SK-N-SH (cell line): ENCODE measurements at regions not wholly inside any gene's neighbourhood (a gene's known extent, or its start where the extent isn't known, plus 50 kb on each side); places are given as distances from the start of the nearest gene placed in this dataset.
"Not testable (repeated sequence)": the region's sequence is repeated elsewhere in the genome, so short reads cannot be mapped to it uniquely, and the experiment has no call there.

Experiments
- CTCF ChIA-PET: fragments of 300-600, 350-600 bp; formaldehyde crosslinking; extraction: SDS; loops from one replicate; lab custom pipeline; 2021; lab: Yijun Ruan, JAX
- POLR2A ChIA-PET: fragments of 350-600 bp; sonication (Branson Sonifier 250); formaldehyde crosslinking; extraction: SDS; loops from one replicate; lab custom pipeline; 2020; ENCODE audit warnings: antibody characterized with exemption, inconsistent platforms; lab: Yijun Ruan, JAX
- DNase-seq: peaks from one replicate; pipeline ENCODE4 v3.0.0; 2012
- H2AFZ ChIP-seq: fragments of 200-600 bp; sonication (generic); 2 replicates; pipeline ENCODE4 v1.8.1; 2016; ENCODE audit warnings: antibody characterized with exemption, mild to moderate bottlenecking, low read depth
- H3F3A ChIP-seq: fragments of 200-600 bp; sonication (generic); replicated peaks from 2 replicates; pipeline ENCODE3; 2016; ENCODE audit warnings: antibody characterized with exemption, mild to moderate bottlenecking; ENCODE audit not compliant: insufficient read depth
- H3K27ac ChIP-seq, 2 experiments: fragments of 200-500 bp in 1 of 2; fragments of 200-600 bp in 1 of 2; sonication (Bioruptor generic) in 1 of 2; sonication (generic), shearing (Covaris generic) in 1 of 2; 2 replicates each; pipeline versions ENCODE4 v1.5.1 to v1.6.1; 2014 to 2016; ENCODE audit warnings: low read depth in 2 of 2, inconsistent platforms in 1 of 2, low read length in 1 of 2, mild to moderate bottlenecking in 1 of 2, mixed read lengths in 1 of 2
- H3K27me3 ChIP-seq: fragments of 200-600 bp; sonication (generic), shearing (Covaris generic); 2 replicates; pipeline ENCODE4 v1.6.1; 2016; ENCODE audit warnings: mixed run types; ENCODE audit not compliant: insufficient read depth
- H3K36me3 ChIP-seq, 2 experiments: fragments of 200-500 bp in 1 of 2; fragments of 200-600 bp in 1 of 2; sonication (Bioruptor generic) in 1 of 2; sonication (generic) in 1 of 2; replicated peaks in 1 of 2; 2 replicates each; pipeline versions ENCODE3 to v1.5.1; 2014 to 2016; ENCODE audit warnings: low read length in 1 of 2, mild to moderate bottlenecking in 1 of 2; ENCODE audit not compliant: insufficient read depth in 2 of 2, control insufficient read depth in 1 of 2
- H3K4me1 ChIP-seq, 2 experiments: fragments of 200-500 bp in 1 of 2; fragments of 200-600 bp in 1 of 2; sonication (Bioruptor generic) in 1 of 2; sonication (generic), shearing (Covaris generic) in 1 of 2; 2 replicates each; pipeline versions ENCODE4 v1.5.1 to v1.6.1; 2014 to 2016; ENCODE audit warnings: low read depth in 1 of 2, low read length in 1 of 2, mixed run types in 1 of 2; ENCODE audit not compliant: insufficient read depth in 2 of 2, control insufficient read depth in 1 of 2
- H3K4me2 ChIP-seq: fragments of 200-600 bp; sonication (generic), shearing (Covaris generic); 2 replicates; pipeline ENCODE4 v1.6.1; 2017; ENCODE audit warnings: mixed run types
- H3K4me3 ChIP-seq, 2 experiments: fragments of 200-500 bp in 1 of 2; fragments of 200-600 bp in 1 of 2; sonication (Bioruptor generic) in 1 of 2; sonication (generic), shearing (Covaris generic) in 1 of 2; 2 replicates each; pipeline versions ENCODE4 v1.5.1 to v1.8.1; 2014 to 2016; ENCODE audit warnings: low read depth in 2 of 2, inconsistent platforms in 1 of 2, low read length in 1 of 2, mild to moderate bottlenecking in 1 of 2, mixed read lengths in 1 of 2, moderate library complexity in 1 of 2
- H3K79me2 ChIP-seq: fragments of 200-600 bp; sonication (generic); 2 replicates; pipeline ENCODE4 v1.8.1; 2017; ENCODE audit warnings: mild to moderate bottlenecking; ENCODE audit not compliant: insufficient read depth
- H3K9ac ChIP-seq: fragments of 200-600 bp; sonication (generic); 2 replicates; pipeline ENCODE4 v1.6.1; 2017; ENCODE audit warnings: mixed run types
- H3K9me2 ChIP-seq: fragments of 200-600 bp; sonication (generic); 2 replicates; pipeline ENCODE4 v1.6.1; 2017; ENCODE audit warnings: mixed run types
- H3K9me3 ChIP-seq: fragments of 200-600 bp; sonication (generic); 2 replicates; pipeline ENCODE4 v1.6.1; 2017; ENCODE audit warnings: mixed run types, mild to moderate bottlenecking, moderate library complexity
- H4K20me1 ChIP-seq: fragments of 200-600 bp; sonication (generic); 2 replicates; pipeline ENCODE4 v1.6.1; 2017; ENCODE audit warnings: mild to moderate bottlenecking, mixed run types; ENCODE audit not compliant: insufficient read depth
- CHD2 ChIP-seq: fragments of 150-350 bp; IDR thresholded peaks from 2 replicates; pipeline ENCODE4 v1.6.1; 2018; ENCODE audit warnings: low read length; ENCODE audit not compliant: partially characterized antibody
- ELF1 ChIP-seq: IDR thresholded peaks from 2 replicates; pipeline ENCODE4 v1.4.0; 2012
- FOXJ3 ChIP-seq: sonication (generic); formaldehyde crosslinking; IDR thresholded peaks from 2 replicates; pipeline ENCODE4 v1.5.1; 2020; ENCODE audit warnings: mild to moderate bottlenecking, missing genetic modification reagents
- MEF2A ChIP-seq: IDR thresholded peaks from 2 replicates; pipeline ENCODE4 v1.4.0; 2012; ENCODE audit warnings: low read depth, borderline replicate concordance
- NFIC ChIP-seq: IDR thresholded peaks from 2 replicates; pipeline ENCODE4 v1.4.0; 2012; ENCODE audit warnings: borderline replicate concordance
- NRF1 ChIP-seq: IDR thresholded peaks from 2 replicates; pipeline ENCODE4 v1.6.1; 2012; ENCODE audit warnings: low read depth, mild to moderate bottlenecking, low read length
- RCOR1 ChIP-seq: fragments of 150-350 bp; IDR thresholded peaks from 2 replicates; pipeline ENCODE4 v1.6.1; 2017; ENCODE audit warnings: antibody characterized with exemption, low read length
- RXRA ChIP-seq: IDR thresholded peaks from 2 replicates; pipeline ENCODE4 v1.4.0; 2012; ENCODE audit warnings: low read depth, mild to moderate bottlenecking, borderline replicate concordance
- TAF1 ChIP-seq: IDR thresholded peaks from 2 replicates; pipeline ENCODE4 v1.6.1; 2012; ENCODE audit warnings: low read depth, mild to moderate bottlenecking, low read length, moderate library complexity, borderline replicate concordance
- TCF12 ChIP-seq: IDR thresholded peaks from 2 replicates; pipeline ENCODE4 v1.4.0; 2012
- YY1 ChIP-seq: IDR thresholded peaks from 2 replicates; pipeline ENCODE4 v1.4.0; 2012; ENCODE audit warnings: low read depth, mild to moderate bottlenecking
- WGBS: methylation state at CpG from one replicate; pipeline ENCODE4 v1.1.6; 2017; ENCODE audit warnings: low lambda C conversion rate; 5-methylcytosine and 5-hydroxymethylcytosine counted together
- TF ChIP-seq, protein P1 (sequence below): fragments of 150-350 bp; IDR thresholded peaks from 2 replicates; pipeline ENCODE4 v1.6.1; 2017; ENCODE audit warnings: antibody characterized with exemption, low read length, low read depth, borderline replicate concordance
- TF ChIP-seq, protein P2 (sequence below): IDR thresholded peaks from 2 replicates; pipeline ENCODE4 v1.6.1; 2012; ENCODE audit warnings: mild to moderate bottlenecking, low read depth, low read length, moderate library complexity
- TF ChIP-seq, protein P3 (sequence below): IDR thresholded peaks from 2 replicates; pipeline ENCODE4 v1.4.0; 2012; ENCODE audit warnings: low read depth, borderline replicate concordance

- CTCF ChIA-PET = no interaction called here
- Histone ChIP-seq H3K27ac (no peak overlapping the region), H4K20me1 (no peaks in the 10 kb centered on the region), H3K9ac (no peak overlapping the region), H3K4me2 (no peak overlapping the region), H3K27me3 (no peaks in the 10 kb centered on the region), H3K4me1 (no peaks in the 10 kb centered on the region), H2AFZ (no peak overlapping the region), H3K4me3 (no peak overlapping the region), H3K9me3 (peaks cover 7% of the 10 kb centered on the region), H3F3A (no peaks in the 10 kb centered on the region), H3K9me2 (no peaks in the 10 kb centered on the region), H3K36me3 (no peaks in the 10 kb centered on the region), H3K79me2 (no peaks in the 10 kb centered on the region)
- WGBS = 71% methylated on average over 2 of the region's 2 CpGs
- POLR2A ChIA-PET = no interaction called here
- TF ChIP-seq ELF1 = no peak
- no peak for TF ChIP-seq NFIC
- TF ChIP-seq NRF1 = no peak
- TF ChIP-seq, protein P1, sequence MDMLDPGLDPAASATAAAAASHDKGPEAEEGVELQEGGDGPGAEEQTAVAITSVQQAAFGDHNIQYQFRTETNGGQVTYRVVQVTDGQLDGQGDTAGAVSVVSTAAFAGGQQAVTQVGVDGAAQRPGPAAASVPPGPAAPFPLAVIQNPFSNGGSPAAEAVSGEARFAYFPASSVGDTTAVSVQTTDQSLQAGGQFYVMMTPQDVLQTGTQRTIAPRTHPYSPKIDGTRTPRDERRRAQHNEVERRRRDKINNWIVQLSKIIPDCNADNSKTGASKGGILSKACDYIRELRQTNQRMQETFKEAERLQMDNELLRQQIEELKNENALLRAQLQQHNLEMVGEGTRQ = no peak
- TF ChIP-seq RCOR1 = no peak
- no peak for TF ChIP-seq TAF1
- TF ChIP-seq, protein P2, sequence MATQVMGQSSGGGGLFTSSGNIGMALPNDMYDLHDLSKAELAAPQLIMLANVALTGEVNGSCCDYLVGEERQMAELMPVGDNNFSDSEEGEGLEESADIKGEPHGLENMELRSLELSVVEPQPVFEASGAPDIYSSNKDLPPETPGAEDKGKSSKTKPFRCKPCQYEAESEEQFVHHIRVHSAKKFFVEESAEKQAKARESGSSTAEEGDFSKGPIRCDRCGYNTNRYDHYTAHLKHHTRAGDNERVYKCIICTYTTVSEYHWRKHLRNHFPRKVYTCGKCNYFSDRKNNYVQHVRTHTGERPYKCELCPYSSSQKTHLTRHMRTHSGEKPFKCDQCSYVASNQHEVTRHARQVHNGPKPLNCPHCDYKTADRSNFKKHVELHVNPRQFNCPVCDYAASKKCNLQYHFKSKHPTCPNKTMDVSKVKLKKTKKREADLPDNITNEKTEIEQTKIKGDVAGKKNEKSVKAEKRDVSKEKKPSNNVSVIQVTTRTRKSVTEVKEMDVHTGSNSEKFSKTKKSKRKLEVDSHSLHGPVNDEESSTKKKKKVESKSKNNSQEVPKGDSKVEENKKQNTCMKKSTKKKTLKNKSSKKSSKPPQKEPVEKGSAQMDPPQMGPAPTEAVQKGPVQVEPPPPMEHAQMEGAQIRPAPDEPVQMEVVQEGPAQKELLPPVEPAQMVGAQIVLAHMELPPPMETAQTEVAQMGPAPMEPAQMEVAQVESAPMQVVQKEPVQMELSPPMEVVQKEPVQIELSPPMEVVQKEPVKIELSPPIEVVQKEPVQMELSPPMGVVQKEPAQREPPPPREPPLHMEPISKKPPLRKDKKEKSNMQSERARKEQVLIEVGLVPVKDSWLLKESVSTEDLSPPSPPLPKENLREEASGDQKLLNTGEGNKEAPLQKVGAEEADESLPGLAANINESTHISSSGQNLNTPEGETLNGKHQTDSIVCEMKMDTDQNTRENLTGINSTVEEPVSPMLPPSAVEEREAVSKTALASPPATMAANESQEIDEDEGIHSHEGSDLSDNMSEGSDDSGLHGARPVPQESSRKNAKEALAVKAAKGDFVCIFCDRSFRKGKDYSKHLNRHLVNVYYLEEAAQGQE = no peak
- no peak for TF ChIP-seq MEF2A
- no peak for DNase-seq
Observed at GRCh38 chr1:198959676-198960075, 320.8 kb downstream of the PTPRC start.

- H3K79me2 ChIP-seq, H4K20me1 ChIP-seq, H3K4me1 ChIP-seq, H3K4me3 ChIP-seq, H3F3A ChIP-seq, H3K9me3 ChIP-seq, POLR2A ChIA-PET, H3K9me2 ChIP-seq, H2AFZ ChIP-seq, H3K27me3 ChIP-seq, H3K9ac ChIP-seq, CTCF ChIA-PET, H3K4me2 ChIP-seq, DNase-seq, H3K36me3 ChIP-seq, H3K27ac ChIP-seq: not testable (repeated sequence)
Observed at GRCh38 chr1:198963796-198964195, 325.0 kb downstream of the PTPRC start.

DNA sequence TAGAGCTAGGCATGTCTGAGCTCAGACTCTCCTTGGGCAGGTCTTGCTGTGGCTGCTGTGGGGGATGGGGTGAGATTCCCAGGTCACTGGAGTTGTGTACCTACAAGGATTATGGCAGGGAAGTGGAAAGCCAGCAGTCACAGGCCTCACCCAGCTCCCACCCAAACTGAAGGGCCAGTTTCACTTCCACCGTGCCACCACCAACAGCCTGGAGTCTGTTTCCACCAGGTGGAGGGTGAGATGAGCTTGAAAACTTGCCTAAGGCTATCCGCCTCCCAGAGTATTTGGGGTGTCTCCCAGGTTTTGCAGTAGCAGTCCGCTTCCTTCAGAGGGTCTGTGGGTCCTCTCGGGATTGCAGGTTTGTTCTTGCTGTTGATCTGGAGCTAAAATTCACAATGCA lies 327.7 kb downstream of the PTPRC start:
- Histone ChIP-seq H4K20me1 (no peaks in the 10 kb centered on the region), H3K9ac (no peak overlapping the region), H3K79me2 (no peaks in the 10 kb centered on the region), H3K27ac (no peak overlapping the region), H3F3A (no peaks in the 10 kb centered on the region), H3K4me1 (peaks cover 0 to 3% of the 10 kb centered on the region in 2 experiments; a peak in 3 of 4 replicates), H3K36me3 (no peaks in the 10 kb centered on the region), H3K27me3 (no peaks in the 10 kb centered on the region), H3K4me3 (no peak overlapping the region), H2AFZ (no peak overlapping the region), H3K9me2 (no peaks in the 10 kb centered on the region)
- CTCF ChIA-PET = no interaction called here
- no peak for DNase-seq
- TF ChIP-seq TCF12 (no peak), TAF1 (no peak), RXRA (no peak), CHD2 (no peak), YY1 (no peak), FOXJ3 (CRISPR knock-in tag) (no peak)
- TF ChIP-seq, protein P3, sequence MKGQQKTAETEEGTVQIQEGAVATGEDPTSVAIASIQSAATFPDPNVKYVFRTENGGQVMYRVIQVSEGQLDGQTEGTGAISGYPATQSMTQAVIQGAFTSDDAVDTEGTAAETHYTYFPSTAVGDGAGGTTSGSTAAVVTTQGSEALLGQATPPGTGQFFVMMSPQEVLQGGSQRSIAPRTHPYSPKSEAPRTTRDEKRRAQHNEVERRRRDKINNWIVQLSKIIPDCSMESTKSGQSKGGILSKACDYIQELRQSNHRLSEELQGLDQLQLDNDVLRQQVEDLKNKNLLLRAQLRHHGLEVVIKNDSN = no peak
- TF ChIP-seq, all 33 proteins: peak for 0
- 79% methylated on average over 4 of the region's 4 CpGs for WGBS
- Histone ChIP-seq H3K4me2 (no peak overlapping the region), H3K9me3 (no peaks in the 10 kb centered on the region)
- POLR2A ChIA-PET = no interaction called here
